ENCODE measurements at regions not wholly inside any gene's neighbourhood (a gene's known extent, or its start where the extent isn't known, plus 50 kb on each side); places are given as distances from the start of the nearest gene placed in this dataset.

DNA sequence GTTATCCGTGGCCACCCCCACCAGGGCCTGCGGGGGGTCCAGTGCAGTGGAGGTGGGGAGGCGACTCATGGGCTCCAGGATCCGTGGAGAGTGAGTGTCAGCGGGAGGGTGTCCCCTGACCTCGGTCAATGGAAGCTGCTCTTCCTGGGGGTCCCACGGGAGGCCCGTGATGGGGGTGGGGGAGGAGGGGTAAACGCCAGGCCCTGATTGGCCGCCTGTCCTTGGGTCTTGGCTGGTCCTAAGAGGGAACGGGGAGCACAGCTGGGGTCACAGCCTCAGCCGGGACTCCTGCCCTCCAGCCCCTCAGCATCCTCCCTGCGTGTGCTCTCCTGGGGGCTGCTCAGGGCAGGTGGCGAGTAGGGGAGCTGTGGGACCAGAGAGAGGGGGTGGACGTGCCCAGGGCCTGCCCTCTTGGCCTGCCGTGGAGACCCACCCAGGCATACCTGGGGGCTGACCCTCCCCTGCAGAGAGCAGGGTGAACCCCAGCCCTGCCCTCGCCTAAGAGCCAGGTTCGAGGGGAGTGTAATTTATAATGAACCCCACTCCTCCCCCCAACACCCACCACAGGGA is 184.6 kb downstream of the GOLGA6L6 start:
- TF ChIP-seq, protein P1, sequence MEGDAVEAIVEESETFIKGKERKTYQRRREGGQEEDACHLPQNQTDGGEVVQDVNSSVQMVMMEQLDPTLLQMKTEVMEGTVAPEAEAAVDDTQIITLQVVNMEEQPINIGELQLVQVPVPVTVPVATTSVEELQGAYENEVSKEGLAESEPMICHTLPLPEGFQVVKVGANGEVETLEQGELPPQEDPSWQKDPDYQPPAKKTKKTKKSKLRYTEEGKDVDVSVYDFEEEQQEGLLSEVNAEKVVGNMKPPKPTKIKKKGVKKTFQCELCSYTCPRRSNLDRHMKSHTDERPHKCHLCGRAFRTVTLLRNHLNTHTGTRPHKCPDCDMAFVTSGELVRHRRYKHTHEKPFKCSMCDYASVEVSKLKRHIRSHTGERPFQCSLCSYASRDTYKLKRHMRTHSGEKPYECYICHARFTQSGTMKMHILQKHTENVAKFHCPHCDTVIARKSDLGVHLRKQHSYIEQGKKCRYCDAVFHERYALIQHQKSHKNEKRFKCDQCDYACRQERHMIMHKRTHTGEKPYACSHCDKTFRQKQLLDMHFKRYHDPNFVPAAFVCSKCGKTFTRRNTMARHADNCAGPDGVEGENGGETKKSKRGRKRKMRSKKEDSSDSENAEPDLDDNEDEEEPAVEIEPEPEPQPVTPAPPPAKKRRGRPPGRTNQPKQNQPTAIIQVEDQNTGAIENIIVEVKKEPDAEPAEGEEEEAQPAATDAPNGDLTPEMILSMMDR (IDR thresholded peaks at IDR 0.05; ENCODE audit: low read depth, low read length), result no peak
- TF ChIP-seq POLR2A (IDR thresholded peaks at IDR 0.05; ENCODE audit: extremely low read depth, insufficient read length) (no peak), MYC (IDR thresholded peaks at IDR 0.05; ENCODE audit: low read depth, low read length) (no peak)
- TF ChIP-seq, protein P2, sequence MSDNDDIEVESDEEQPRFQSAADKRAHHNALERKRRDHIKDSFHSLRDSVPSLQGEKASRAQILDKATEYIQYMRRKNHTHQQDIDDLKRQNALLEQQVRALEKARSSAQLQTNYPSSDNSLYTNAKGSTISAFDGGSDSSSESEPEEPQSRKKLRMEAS (IDR thresholded peaks at IDR 0.05; ENCODE audit: low read depth, low read length), result no peak

All from NB4 (cell line).